ENCODE measurements at regions not wholly inside any gene's neighbourhood (a gene's known extent, or its start where the extent isn't known, plus 50 kb on each side); places are given as distances from the start of the nearest gene placed in this dataset.
A peak's percentile ranks its signal among the peaks of the same experiment; 100 is the strongest.

- peak; percentile 74 for DNase-seq
These were observed 277.6 kb upstream of the ADAMTS16 start for GRCh38 chr5:4862500-4862899.

GRCh38 chr5:4866131-4866659 is 273.9 kb upstream of the ADAMTS16 start:
- DNase-seq, result no peak

- DNase-seq, result no peak
These were observed 273.3 kb upstream of the ADAMTS16 start for GRCh38 chr5:4866817-4867216.

GRCh38 chr5:4868140-4868735 is 271.9 kb upstream of the ADAMTS16 start:
- DNase-seq, result peak; percentile 80

- no peak for DNase-seq
These were observed 266.5 kb upstream of the ADAMTS16 start for GRCh38 chr5:4873652-4874051.

- no peak for DNase-seq
These were observed 266.0 kb upstream of the ADAMTS16 start for GRCh38 chr5:4874097-4874496.

- DNase-seq, result no peak
These were observed 264.2 kb upstream of the ADAMTS16 start for GRCh38 chr5:4875942-4876341.

GRCh38 chr5:4876804-4877203 is 263.3 kb upstream of the ADAMTS16 start:
- no peak for DNase-seq

- no peak for DNase-seq
These were observed 262.6 kb upstream of the ADAMTS16 start for GRCh38 chr5:4877579-4877978.

GRCh38 chr5:4879075-4879474 is 261.1 kb upstream of the ADAMTS16 start:
- no peak for DNase-seq

GRCh38 chr5:4879693-4880303 is 260.3 kb upstream of the ADAMTS16 start:
- DNase-seq, result peak; percentile 90

- no peak for DNase-seq
These were observed 259.8 kb upstream of the ADAMTS16 start for GRCh38 chr5:4880304-4880741.

- no peak for DNase-seq
These were observed 258.6 kb upstream of the ADAMTS16 start for GRCh38 chr5:4881366-4882002.

- no peak for DNase-seq
These were observed 257.9 kb upstream of the ADAMTS16 start for GRCh38 chr5:4882186-4882585.

GRCh38 chr5:4883360-4883759 is 256.8 kb upstream of the ADAMTS16 start:
- DNase-seq, result peak; percentile 21

- no peak for DNase-seq
These were observed 246.9 kb upstream of the ADAMTS16 start for GRCh38 chr5:4893063-4893744.

- DNase-seq, result no peak
These were observed 243.8 kb upstream of the ADAMTS16 start for GRCh38 chr5:4896328-4896727.

- DNase-seq, result no peak
These were observed 238.8 kb upstream of the ADAMTS16 start for GRCh38 chr5:4901305-4901811.

GRCh38 chr5:4901924-4902323 is 238.2 kb upstream of the ADAMTS16 start:
- DNase-seq, result no peak

- no peak for DNase-seq
These were observed 234.2 kb upstream of the ADAMTS16 start for GRCh38 chr5:4905674-4906520.

GRCh38 chr5:4906786-4907185 is 233.3 kb upstream of the ADAMTS16 start:
- no peak for DNase-seq

GRCh38 chr5:4907571-4907970 is 232.6 kb upstream of the ADAMTS16 start:
- no peak for DNase-seq

All from eye (tissue), 1 donor.